ENCODE measurements at regions not wholly inside any gene's neighbourhood (a gene's known extent, or its start where the extent isn't known, plus 50 kb on each side); places are given as distances from the start of the nearest gene placed in this dataset.

DNA sequence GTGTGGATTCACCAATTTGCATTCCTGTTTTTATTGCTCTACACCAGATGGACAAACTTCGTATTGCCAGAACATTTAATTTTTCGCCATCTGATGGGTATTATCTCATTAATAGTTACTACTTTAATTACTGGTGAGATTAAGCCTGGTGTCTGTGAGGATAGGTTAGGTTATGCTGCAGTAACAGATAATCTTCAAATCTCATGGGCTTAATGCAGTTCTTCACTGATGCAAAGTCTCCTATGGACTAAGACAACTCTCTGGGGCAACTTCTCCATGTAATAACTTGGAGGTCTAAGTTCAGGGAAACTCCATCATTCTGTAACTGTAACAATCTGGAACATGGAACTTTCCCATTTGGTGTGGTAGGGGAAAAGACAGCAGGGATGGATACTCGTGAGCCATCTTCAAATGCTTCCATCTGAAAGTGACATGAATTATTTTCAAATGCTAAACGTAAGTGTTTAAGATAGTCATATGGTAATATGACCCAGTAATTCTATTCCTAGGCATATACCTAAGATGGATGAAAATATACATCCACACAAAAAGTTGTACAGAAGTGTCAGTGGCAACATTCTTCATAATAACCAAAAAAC lies 111.6 kb downstream of the LEPR start:
- DNase-seq = no peak
- H3K4me3 ChIP-seq (ENCODE audit: low read length) = no peak overlapping the region
- H3K4me1 ChIP-seq (ENCODE audit: control insufficient read depth, low read depth, low read length) = no peaks in the 10 kb centered on the region
- no peak overlapping the region for H3K9ac ChIP-seq (ENCODE audit: low read length)
- no peaks in the 10 kb centered on the region for H3K79me1 ChIP-seq (ENCODE audit: low read length)
- no peak overlapping the region for H2BK5ac ChIP-seq (ENCODE audit: low read length)
- H3K56ac ChIP-seq (ENCODE audit: low read length) = no peak overlapping the region
- no peak overlapping the region for H3K4me2 ChIP-seq (ENCODE audit: low read length)
- no peaks in the 10 kb centered on the region for H3K79me2 ChIP-seq (ENCODE audit: control insufficient read depth, insufficient read depth, low read length)
- no CpG with 5 or more reads among the region's 4 CpGs for WGBS (ENCODE audit: extremely low coverage, insufficient coverage, low lambda C conversion rate)
- H3K36me3 ChIP-seq (ENCODE audit: control insufficient read depth, insufficient read depth, low read length) = no peaks in the 10 kb centered on the region
- H2AK5ac ChIP-seq (ENCODE audit: low read length) = no peak overlapping the region
- no peak overlapping the region for H3K4ac ChIP-seq (ENCODE audit: low read depth, low read length)
- H3K18ac ChIP-seq (ENCODE audit: low read length) = no peak overlapping the region
- H3K27me3 ChIP-seq (ENCODE audit: insufficient read depth, low read length, poor library complexity) = peaks cover 5% of the 10 kb centered on the region
- no peak overlapping the region for H4K8ac ChIP-seq (ENCODE audit: low read depth, low read length)
- H3K27ac ChIP-seq (ENCODE audit: low read depth, low read length) = no peak overlapping the region
- H2BK120ac ChIP-seq (ENCODE audit: low read depth, low read length) = no peak overlapping the region
- no peak overlapping the region for H3K23ac ChIP-seq (ENCODE audit: low read length)
- no peak overlapping the region for H2BK15ac ChIP-seq (replicated peaks; ENCODE audit: low read depth)
- H4K5ac ChIP-seq (ENCODE audit: low read length) = no peak overlapping the region

DNA sequence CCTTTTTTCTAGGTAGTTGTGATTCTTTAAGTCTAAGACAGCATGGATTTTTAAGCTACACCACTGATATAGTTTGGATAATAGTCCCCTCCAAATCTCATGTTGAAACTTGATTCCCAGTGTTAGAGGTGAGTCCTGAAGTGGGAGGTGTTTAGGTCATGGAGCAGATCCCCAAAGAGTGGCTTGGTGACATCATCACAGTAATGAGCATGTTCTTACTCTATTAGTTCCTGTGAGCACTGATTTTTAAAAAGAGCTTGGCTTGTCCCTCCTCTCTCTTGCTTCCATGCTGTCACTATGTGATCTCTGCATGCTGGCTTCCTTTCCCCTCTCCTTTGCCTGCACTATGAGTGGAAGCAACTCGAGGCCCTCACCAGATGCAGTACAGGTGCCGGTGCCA lies 115.5 kb downstream of the LEPR start:
- no peak overlapping the region for H3K18ac ChIP-seq (ENCODE audit: low read length)
- no peaks in the 10 kb centered on the region for H3K4me1 ChIP-seq (ENCODE audit: control insufficient read depth, low read depth, low read length)
- no peak overlapping the region for H3K4me3 ChIP-seq (ENCODE audit: low read length)
- no peak overlapping the region for H3K4ac ChIP-seq (ENCODE audit: low read depth, low read length)
- H3K23ac ChIP-seq (ENCODE audit: low read length) = no peak overlapping the region
- no peaks in the 10 kb centered on the region for H3K79me2 ChIP-seq (ENCODE audit: control insufficient read depth, insufficient read depth, low read length)
- H3K4me2 ChIP-seq (ENCODE audit: low read length) = no peak overlapping the region
- H4K8ac ChIP-seq (ENCODE audit: low read depth, low read length) = no peak overlapping the region
- no peak overlapping the region for H3K56ac ChIP-seq (ENCODE audit: low read length)
- no peak for DNase-seq
- no peak overlapping the region for H2AK5ac ChIP-seq (ENCODE audit: low read length)
- no peak overlapping the region for H3K27ac ChIP-seq (ENCODE audit: low read depth, low read length)
- H3K36me3 ChIP-seq (ENCODE audit: control insufficient read depth, insufficient read depth, low read length) = no peaks in the 10 kb centered on the region
- H3K9ac ChIP-seq (ENCODE audit: low read length) = no peak overlapping the region
- H3K79me1 ChIP-seq (ENCODE audit: low read length) = no peaks in the 10 kb centered on the region
- no peak overlapping the region for H2BK5ac ChIP-seq (ENCODE audit: low read length)
- no peak overlapping the region for H4K5ac ChIP-seq (ENCODE audit: low read length)
- no peaks in the 10 kb centered on the region for H3K27me3 ChIP-seq (ENCODE audit: insufficient read depth, low read length, poor library complexity)
- no peak overlapping the region for H2BK120ac ChIP-seq (ENCODE audit: low read depth, low read length)
- WGBS (ENCODE audit: extremely low coverage, insufficient coverage, low lambda C conversion rate) = no CpG with 5 or more reads among the region's 2 CpGs
- H2BK15ac ChIP-seq (replicated peaks; ENCODE audit: low read depth) = no peak overlapping the region

DNA sequence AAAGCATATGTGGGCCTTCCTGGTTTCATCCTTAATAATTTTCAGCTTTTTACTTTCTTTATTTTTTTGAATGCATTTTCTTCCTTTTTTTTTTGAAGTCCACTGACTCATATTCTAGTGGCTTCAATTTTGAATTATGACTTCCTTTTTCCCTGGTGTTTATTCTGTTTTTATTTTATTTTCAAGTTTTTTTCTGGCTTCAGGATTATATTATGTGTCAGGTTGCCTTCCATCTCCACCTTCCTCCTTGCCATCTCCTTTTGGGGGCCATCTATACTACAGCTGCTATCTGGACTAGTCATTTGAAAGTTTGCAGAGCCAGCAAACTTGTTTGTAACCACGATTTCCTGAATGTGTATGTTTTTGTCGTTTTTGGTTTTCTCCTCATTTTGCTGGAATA lies 117.6 kb downstream of the LEPR start:
- no peak overlapping the region for H2BK5ac ChIP-seq (ENCODE audit: low read length)
- H3K27me3 ChIP-seq (ENCODE audit: insufficient read depth, low read length, poor library complexity) = no peaks in the 10 kb centered on the region
- no peaks in the 10 kb centered on the region for H3K4me1 ChIP-seq (ENCODE audit: control insufficient read depth, low read depth, low read length)
- no CpG with 5 or more reads among the region's 2 CpGs for WGBS (ENCODE audit: extremely low coverage, insufficient coverage, low lambda C conversion rate)
- H3K23ac ChIP-seq (ENCODE audit: low read length) = no peak overlapping the region
- no peak overlapping the region for H4K5ac ChIP-seq (ENCODE audit: low read length)
- H2BK15ac ChIP-seq (replicated peaks; ENCODE audit: low read depth) = no peak overlapping the region
- no peak overlapping the region for H3K4me3 ChIP-seq (ENCODE audit: low read length)
- no peaks in the 10 kb centered on the region for H3K79me1 ChIP-seq (ENCODE audit: low read length)
- DNase-seq = no peak
- no peak overlapping the region for H3K18ac ChIP-seq (ENCODE audit: low read length)
- H3K9ac ChIP-seq (ENCODE audit: low read length) = no peak overlapping the region
- H3K27ac ChIP-seq (ENCODE audit: low read depth, low read length) = no peak overlapping the region
- H3K4me2 ChIP-seq (ENCODE audit: low read length) = no peak overlapping the region
- no peak overlapping the region for H3K56ac ChIP-seq (ENCODE audit: low read length)
- H4K8ac ChIP-seq (ENCODE audit: low read depth, low read length) = no peak overlapping the region
- no peak overlapping the region for H3K4ac ChIP-seq (ENCODE audit: low read depth, low read length)
- no peaks in the 10 kb centered on the region for H3K36me3 ChIP-seq (ENCODE audit: control insufficient read depth, insufficient read depth, low read length)
- no peaks in the 10 kb centered on the region for H3K79me2 ChIP-seq (ENCODE audit: control insufficient read depth, insufficient read depth, low read length)
- no peak overlapping the region for H2AK5ac ChIP-seq (ENCODE audit: low read length)
- no peak overlapping the region for H2BK120ac ChIP-seq (ENCODE audit: low read depth, low read length)

DNA sequence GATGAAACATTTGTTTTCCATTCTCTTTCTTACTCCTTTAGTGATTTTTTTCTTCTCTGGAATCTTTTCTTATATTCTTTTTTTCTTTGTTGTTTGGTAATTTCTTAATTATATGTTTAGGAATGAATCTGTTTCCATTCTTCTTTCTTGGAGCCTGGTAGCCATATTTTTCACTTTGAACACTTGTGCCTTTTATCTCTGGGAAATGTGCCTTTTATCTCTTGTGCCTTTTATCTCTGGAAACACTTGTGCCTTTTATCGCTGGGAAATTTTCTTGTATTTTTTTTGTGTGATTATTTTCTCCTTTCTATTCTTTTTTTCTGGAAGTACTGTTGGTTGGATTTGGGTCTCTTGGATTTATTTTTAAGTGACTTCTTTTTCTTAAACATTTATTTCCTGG lies 118.2 kb downstream of the LEPR start:
- Histone ChIP-seq H3K56ac (ENCODE audit: low read length) (no peak overlapping the region), H3K79me2 (ENCODE audit: control insufficient read depth, insufficient read depth, low read length) (no peaks in the 10 kb centered on the region), H4K5ac (ENCODE audit: low read length) (no peak overlapping the region), H2BK5ac (ENCODE audit: low read length) (no peak overlapping the region), H3K23ac (ENCODE audit: low read length) (no peak overlapping the region), H3K18ac (ENCODE audit: low read length) (no peak overlapping the region), H2AK5ac (ENCODE audit: low read length) (no peak overlapping the region), H3K4me2 (ENCODE audit: low read length) (no peak overlapping the region), H3K4me3 (ENCODE audit: low read length) (no peak overlapping the region), H3K27me3 (ENCODE audit: insufficient read depth, low read length, poor library complexity) (no peaks in the 10 kb centered on the region), H3K4ac (ENCODE audit: low read depth, low read length) (no peak overlapping the region), H3K4me1 (ENCODE audit: control insufficient read depth, low read depth, low read length) (no peaks in the 10 kb centered on the region), H3K36me3 (ENCODE audit: control insufficient read depth, insufficient read depth, low read length) (no peaks in the 10 kb centered on the region), H3K9ac (ENCODE audit: low read length) (no peak overlapping the region), H3K79me1 (ENCODE audit: low read length) (no peaks in the 10 kb centered on the region), H4K8ac (ENCODE audit: low read depth, low read length) (no peak overlapping the region), H3K27ac (ENCODE audit: low read depth, low read length) (no peak overlapping the region), H2BK120ac (ENCODE audit: low read depth, low read length) (no peak overlapping the region), H2BK15ac (replicated peaks; ENCODE audit: low read depth) (no peak overlapping the region)
- WGBS (ENCODE audit: extremely low coverage, insufficient coverage, low lambda C conversion rate) = no CpG with 5 or more reads among the region's 1 CpG
- no peak for DNase-seq

DNA sequence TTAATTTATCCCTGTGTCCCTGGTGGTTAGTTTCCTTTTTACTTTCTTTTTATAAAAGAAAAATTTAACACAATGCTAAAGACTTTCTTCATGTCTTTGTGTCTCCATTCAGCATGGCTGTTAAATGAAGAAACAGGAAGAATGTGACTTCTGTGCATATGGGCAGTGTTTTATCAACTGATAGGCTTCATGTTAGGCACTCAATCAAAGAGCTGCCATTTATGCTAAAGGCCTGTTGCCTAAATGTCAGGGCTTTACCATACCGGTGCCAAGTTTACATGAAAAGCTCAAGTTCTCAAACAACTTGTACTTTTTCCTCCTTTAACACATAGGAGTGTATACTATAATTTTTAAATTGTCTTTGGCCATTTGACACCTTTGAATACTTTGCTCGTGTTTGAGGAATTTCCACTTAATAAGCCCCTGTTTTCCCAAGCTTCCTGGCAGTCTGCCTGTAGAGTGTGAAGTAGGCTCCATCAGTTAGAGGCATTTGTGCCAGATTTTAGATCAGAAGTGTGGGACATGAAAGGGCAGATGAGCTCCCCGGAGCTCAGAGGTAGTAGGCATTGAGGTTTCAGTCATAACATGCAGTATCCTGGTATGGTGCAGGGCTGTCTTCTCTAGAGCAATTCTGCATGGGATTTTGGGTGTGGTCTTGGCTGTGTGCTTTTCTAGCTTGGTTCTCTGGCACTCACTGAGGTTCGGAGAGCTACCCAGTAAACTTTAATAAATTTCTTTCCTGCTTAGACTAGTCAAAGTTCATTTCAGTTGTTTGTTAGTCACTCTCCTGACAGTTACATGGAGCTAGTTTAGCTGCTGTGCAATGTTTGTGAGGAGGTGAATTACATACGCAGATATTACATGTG lies 119.0 kb downstream of the LEPR start:
- H2BK15ac ChIP-seq (replicated peaks; ENCODE audit: low read depth) = no peak overlapping the region

More for the DNA sequence above, 119.0 kb downstream of the LEPR start:
- Histone ChIP-seq H2AK5ac (ENCODE audit: low read length) (no peak overlapping the region), H3K4me1 (ENCODE audit: control insufficient read depth, low read depth, low read length) (no peaks in the 10 kb centered on the region), H3K27ac (ENCODE audit: low read depth, low read length) (no peak overlapping the region), H3K9ac (ENCODE audit: low read length) (no peak overlapping the region), H3K18ac (ENCODE audit: low read length) (no peak overlapping the region), H3K27me3 (ENCODE audit: insufficient read depth, low read length, poor library complexity) (no peaks in the 10 kb centered on the region), H3K36me3 (ENCODE audit: control insufficient read depth, insufficient read depth, low read length) (no peaks in the 10 kb centered on the region), H3K23ac (ENCODE audit: low read length) (no peak overlapping the region), H3K4me2 (ENCODE audit: low read length) (no peak overlapping the region), H3K79me2 (ENCODE audit: control insufficient read depth, insufficient read depth, low read length) (no peaks in the 10 kb centered on the region), H4K5ac (ENCODE audit: low read length) (no peak overlapping the region), H3K4ac (ENCODE audit: low read depth, low read length) (no peak overlapping the region), H2BK5ac (ENCODE audit: low read length) (no peak overlapping the region), H4K8ac (ENCODE audit: low read depth, low read length) (peak overlapping the region; percentile 13), H3K4me3 (ENCODE audit: low read length) (no peak overlapping the region), H2BK120ac (ENCODE audit: low read depth, low read length) (no peak overlapping the region), H3K79me1 (ENCODE audit: low read length) (no peaks in the 10 kb centered on the region), H3K56ac (ENCODE audit: low read length) (no peak overlapping the region)
- WGBS (ENCODE audit: extremely low coverage, insufficient coverage, low lambda C conversion rate) = no CpG with 5 or more reads among the region's 5 CpGs
- DNase-seq = no peak
